SK-N-MC (cell line): ENCODE measurements at regions not wholly inside any gene's neighbourhood (a gene's known extent, or its start where the extent isn't known, plus 50 kb on each side); places are given as distances from the start of the nearest gene placed in this dataset.

Experiments used
- EZH2 ChIP-seq: fragments of 200-600 bp; sonication (generic); IDR thresholded peaks from one replicate; pipeline ENCODE4 v1.6.1; 2017; ENCODE audit warnings: antibody characterized with exemption
- FOXP2 ChIP-seq: optimal IDR thresholded peaks from 2 replicates; pipeline ENCODE3; 2011; ENCODE audit warnings: mild to moderate bottlenecking, moderate library complexity; ENCODE audit not compliant: insufficient read depth; ENCODE audit errors: extremely low read length, control extremely low read depth
- POLR2AphosphoS5 ChIP-seq: IDR thresholded peaks from 2 replicates; pipeline ENCODE4 v1.6.1; 2012; ENCODE audit warnings: mild to moderate bottlenecking, low read depth, low read length, borderline replicate concordance

- no peak for TF ChIP-seq POLR2AphosphoS5
- no peak for TF ChIP-seq EZH2
- no peak for TF ChIP-seq FOXP2
Observed at GRCh38 chr11:103548838-103549237, 439.6 kb downstream of the DYNC2H1 start.
